MM.1S (cell line): ENCODE measurements at regions not wholly inside any gene's neighbourhood (a gene's known extent, or its start where the extent isn't known, plus 50 kb on each side); places are given as distances from the start of the nearest gene placed in this dataset.

Source experiments
- DNase-seq: peaks from one replicate; pipeline ENCODE4 v3.0.0-alpha.2; 2015
- H2AFZ ChIP-seq: fragments of 300-600 bp; sonication (generic); 2 replicates; pipeline ENCODE4 v1.6.0; 2016; ENCODE audit warnings: antibody characterized with exemption, low read length
- H3F3A ChIP-seq: fragments of 300-600 bp; sonication (generic); 2 replicates; pipeline ENCODE4 v1.6.1; 2016; ENCODE audit warnings: mild to moderate bottlenecking, antibody characterized with exemption, low read length, moderate library complexity, mixed read lengths; ENCODE audit not compliant: insufficient read depth
- H3K27ac ChIP-seq: fragments of 300-600 bp; sonication (generic); 2 replicates; pipeline ENCODE4 v1.5.1; 2016; ENCODE audit warnings: mild to moderate bottlenecking, low read length
- H3K27me3 ChIP-seq: fragments of 300-600 bp; sonication (generic); replicated peaks from 2 replicates; pipeline ENCODE4 v1.6.0; 2016; ENCODE audit warnings: low read length; ENCODE audit not compliant: insufficient read depth
- H3K36me3 ChIP-seq: fragments of 300-600 bp; sonication (generic); replicated peaks from 2 replicates; pipeline ENCODE4 v1.6.1; 2016; ENCODE audit warnings: mild to moderate bottlenecking, low read length, mixed read lengths; ENCODE audit not compliant: insufficient read depth
- H3K4me1 ChIP-seq: fragments of 300-600 bp; sonication (generic); 2 replicates; pipeline ENCODE4 v1.6.1; 2016; ENCODE audit warnings: low read length, mixed read lengths
- H3K4me2 ChIP-seq: fragments of 300-600 bp; sonication (generic); 2 replicates; pipeline ENCODE4 v1.6.0; 2016; ENCODE audit warnings: low read depth, low read length
- H3K4me3 ChIP-seq: fragments of 300-600 bp; sonication (generic); 2 replicates; pipeline ENCODE4 v1.5.1; 2016; ENCODE audit warnings: low read length, mixed read lengths
- H3K79me2 ChIP-seq: fragments of 300-600 bp; sonication (generic); 2 replicates; pipeline ENCODE4 v1.6.1; 2016; ENCODE audit warnings: mixed run types, low read length, mixed read lengths
- H3K9ac ChIP-seq: fragments of 300-600 bp; sonication (generic); 2 replicates; pipeline ENCODE4 v1.6.1; 2016; ENCODE audit warnings: low read length, mixed read lengths
- H3K9me2 ChIP-seq: fragments of 300-600 bp; sonication (generic); replicated peaks from 2 replicates; pipeline ENCODE4 v1.6.1; 2016; ENCODE audit warnings: mild to moderate bottlenecking, low read length, mixed read lengths; ENCODE audit not compliant: insufficient read depth
- H3K9me3 ChIP-seq: fragments of 300-600 bp; sonication (generic); replicated peaks from 2 replicates; pipeline ENCODE4 v1.6.1; 2016; ENCODE audit warnings: mild to moderate bottlenecking, low read length, mixed read lengths; ENCODE audit not compliant: insufficient read depth
- H4K20me1 ChIP-seq: fragments of 300-600 bp; sonication (generic); 2 replicates; pipeline ENCODE4 v1.6.1; 2016; ENCODE audit warnings: mild to moderate bottlenecking, low read length, moderate library complexity, mixed read lengths; ENCODE audit not compliant: insufficient read depth
- EZH2 ChIP-seq: fragments of 300-600 bp; sonication (generic); optimal IDR thresholded peaks from 2 replicates; pipeline ENCODE3; 2017; ENCODE audit warnings: low read depth, mild to moderate bottlenecking, antibody characterized with exemption, low read length, mixed read lengths
- EZH2phosphoT487 ChIP-seq: fragments of 300-600 bp; sonication (generic); IDR thresholded peaks from 2 replicates; pipeline ENCODE4 v1.6.1; 2018; ENCODE audit warnings: antibody characterized with exemption, low read length
- TF ChIP-seq, protein P1 (sequence below): fragments of 300-600 bp; sonication (generic); IDR thresholded peaks from 2 replicates; pipeline ENCODE4 v1.5.1; 2016; ENCODE audit warnings: antibody characterized with exemption, low read length, mixed read lengths

DNA sequence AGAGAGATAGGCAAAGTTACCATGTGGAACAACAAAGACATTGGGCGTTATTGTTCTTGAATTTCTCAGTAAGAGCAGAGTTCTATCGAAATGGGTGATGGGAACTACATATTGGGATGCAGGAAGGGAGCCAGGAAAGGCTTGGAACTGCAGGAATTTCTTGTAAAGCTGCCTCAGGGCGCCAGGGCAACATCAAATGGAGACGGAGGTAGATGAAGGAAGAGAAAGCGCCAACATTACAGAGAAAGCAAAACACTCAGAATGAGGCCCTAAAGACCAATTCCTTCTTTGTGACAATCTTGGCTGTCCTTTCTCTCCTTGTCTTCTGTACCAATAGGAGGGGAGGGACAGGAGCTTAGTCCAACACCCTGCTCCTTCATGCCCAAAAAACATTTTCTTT is 148.4 kb downstream of the RPAP3 start:
- H3K79me2 ChIP-seq, result no peaks in the 10 kb centered on the region
- no peak overlapping the region for H3K9ac ChIP-seq
- no peaks in the 10 kb centered on the region for H3K36me3 ChIP-seq
- no peaks in the 10 kb centered on the region for H3K27me3 ChIP-seq
- no peaks in the 10 kb centered on the region for H3K9me3 ChIP-seq
- H3K4me3 ChIP-seq, result no peak overlapping the region
- TF ChIP-seq, protein P1, sequence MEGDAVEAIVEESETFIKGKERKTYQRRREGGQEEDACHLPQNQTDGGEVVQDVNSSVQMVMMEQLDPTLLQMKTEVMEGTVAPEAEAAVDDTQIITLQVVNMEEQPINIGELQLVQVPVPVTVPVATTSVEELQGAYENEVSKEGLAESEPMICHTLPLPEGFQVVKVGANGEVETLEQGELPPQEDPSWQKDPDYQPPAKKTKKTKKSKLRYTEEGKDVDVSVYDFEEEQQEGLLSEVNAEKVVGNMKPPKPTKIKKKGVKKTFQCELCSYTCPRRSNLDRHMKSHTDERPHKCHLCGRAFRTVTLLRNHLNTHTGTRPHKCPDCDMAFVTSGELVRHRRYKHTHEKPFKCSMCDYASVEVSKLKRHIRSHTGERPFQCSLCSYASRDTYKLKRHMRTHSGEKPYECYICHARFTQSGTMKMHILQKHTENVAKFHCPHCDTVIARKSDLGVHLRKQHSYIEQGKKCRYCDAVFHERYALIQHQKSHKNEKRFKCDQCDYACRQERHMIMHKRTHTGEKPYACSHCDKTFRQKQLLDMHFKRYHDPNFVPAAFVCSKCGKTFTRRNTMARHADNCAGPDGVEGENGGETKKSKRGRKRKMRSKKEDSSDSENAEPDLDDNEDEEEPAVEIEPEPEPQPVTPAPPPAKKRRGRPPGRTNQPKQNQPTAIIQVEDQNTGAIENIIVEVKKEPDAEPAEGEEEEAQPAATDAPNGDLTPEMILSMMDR, result no peak
- no peak for TF ChIP-seq EZH2phosphoT487
- no peak for TF ChIP-seq EZH2
- H3K4me1 ChIP-seq, result no peaks in the 10 kb centered on the region
- H2AFZ ChIP-seq, result no peak overlapping the region
- H4K20me1 ChIP-seq, result no peaks in the 10 kb centered on the region
- H3K9me2 ChIP-seq, result no peaks in the 10 kb centered on the region
- H3F3A ChIP-seq, result no peaks in the 10 kb centered on the region
- H3K27ac ChIP-seq, result no peak overlapping the region
- H3K4me2 ChIP-seq, result no peak overlapping the region
- no peak for DNase-seq

DNA sequence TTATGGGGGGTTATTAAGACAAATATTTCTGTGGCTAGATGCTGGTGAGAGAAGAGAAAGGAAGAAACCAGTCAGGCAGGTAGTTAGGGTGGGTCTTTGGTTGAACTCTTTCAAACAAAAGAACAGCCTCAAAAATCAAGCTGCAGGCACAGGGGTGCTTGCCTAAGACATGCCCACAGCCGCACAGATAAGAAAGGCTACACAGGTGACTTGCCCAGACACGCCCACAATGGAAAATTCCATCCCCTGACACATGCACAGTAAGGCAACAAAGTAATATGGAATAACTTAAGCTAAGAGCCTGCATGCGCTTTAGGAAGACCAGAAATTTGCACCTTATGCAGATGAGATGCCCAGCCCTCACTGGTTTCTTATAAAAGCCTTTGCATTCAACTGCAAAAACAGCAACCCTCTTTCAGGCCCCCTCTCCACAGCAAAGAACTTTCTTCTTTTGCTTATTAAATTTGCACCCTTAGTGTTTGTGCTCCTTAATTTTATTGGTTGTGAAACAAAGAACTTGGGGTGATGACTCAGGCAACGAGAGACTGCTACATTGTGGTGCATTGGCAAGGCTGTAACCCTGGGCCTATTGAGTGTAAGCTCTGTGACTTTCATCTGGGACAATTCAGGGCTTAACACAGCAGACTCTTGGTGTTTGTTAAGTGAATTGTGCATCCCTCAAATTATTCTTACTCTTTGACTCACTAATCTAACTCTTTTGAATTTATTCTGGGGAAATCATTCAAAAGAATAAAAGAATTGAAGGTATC is 149.4 kb downstream of the RPAP3 start:
- DNase-seq, result no peak
- H4K20me1 ChIP-seq, result no peaks in the 10 kb centered on the region
- H2AFZ ChIP-seq, result no peak overlapping the region
- TF ChIP-seq, protein P1, result no peak
- TF ChIP-seq EZH2 (no peak), EZH2phosphoT487 (no peak)
- H3K79me2 ChIP-seq, result no peaks in the 10 kb centered on the region
- H3K9me2 ChIP-seq, result no peaks in the 10 kb centered on the region
- no peak overlapping the region for H3K4me2 ChIP-seq
- no peaks in the 10 kb centered on the region for H3K36me3 ChIP-seq
- no peak overlapping the region for H3K27ac ChIP-seq
- no peaks in the 10 kb centered on the region for H3F3A ChIP-seq
- no peaks in the 10 kb centered on the region for H3K27me3 ChIP-seq
- no peak overlapping the region for H3K9ac ChIP-seq
- H3K4me3 ChIP-seq, result no peak overlapping the region
- no peaks in the 10 kb centered on the region for H3K4me1 ChIP-seq
- H3K9me3 ChIP-seq, result no peaks in the 10 kb centered on the region

DNA sequence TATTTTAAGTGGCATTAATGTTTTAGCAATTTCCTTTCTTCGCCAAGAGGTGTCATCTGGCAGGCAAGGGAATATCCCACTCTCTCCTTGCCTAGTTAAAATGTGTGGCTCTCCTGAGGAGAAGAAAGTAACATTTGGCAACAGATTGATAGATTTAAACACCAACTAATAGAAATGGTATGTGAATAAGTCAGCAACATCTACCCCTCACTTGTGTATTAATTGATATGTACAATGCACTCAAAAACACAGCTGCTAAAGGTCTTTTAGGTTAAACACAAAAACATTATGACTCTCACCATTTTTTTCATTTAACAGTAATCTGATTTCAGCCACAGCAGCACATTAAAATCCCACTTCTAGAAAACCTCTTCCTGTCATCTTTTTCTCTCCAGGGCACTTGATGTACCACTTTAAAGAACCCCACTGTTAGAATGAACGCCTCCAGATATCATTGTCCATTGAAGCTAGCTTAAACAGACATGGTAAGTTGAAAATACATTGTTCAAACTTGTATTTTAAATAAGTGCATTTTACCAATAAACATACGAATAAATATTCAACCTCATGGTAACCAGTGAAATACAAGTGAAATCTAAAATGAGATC is 151.7 kb downstream of the RPAP3 start:
- no peak overlapping the region for H3K9ac ChIP-seq
- no peaks in the 10 kb centered on the region for H3K9me2 ChIP-seq
- H3K79me2 ChIP-seq, result no peaks in the 10 kb centered on the region
- no peak overlapping the region for H3K4me2 ChIP-seq
- H3K27me3 ChIP-seq, result no peaks in the 10 kb centered on the region
- H3K4me3 ChIP-seq, result no peak overlapping the region
- H3F3A ChIP-seq, result no peaks in the 10 kb centered on the region
- no peaks in the 10 kb centered on the region for H4K20me1 ChIP-seq
- no peaks in the 10 kb centered on the region for H3K36me3 ChIP-seq
- H2AFZ ChIP-seq, result no peak overlapping the region
- TF ChIP-seq EZH2phosphoT487 (no peak), EZH2 (no peak)
- TF ChIP-seq, protein P1, result no peak
- no peak overlapping the region for H3K27ac ChIP-seq
- no peaks in the 10 kb centered on the region for H3K9me3 ChIP-seq
- DNase-seq, result no peak
- no peaks in the 10 kb centered on the region for H3K4me1 ChIP-seq
